ENCODE measurements at regions not wholly inside any gene's neighbourhood (a gene's known extent, or its start where the extent isn't known, plus 50 kb on each side); places are given as distances from the start of the nearest gene placed in this dataset.

GRCh38 chr2:2838548-2838845, 507.4 kb upstream of the MYT1L start:
- Histone ChIP-seq H3K9me3 (ENCODE audit: insufficient read depth, low read length) (no peaks in the 10 kb centered on the region), H3K4me2 (ENCODE audit: low read length) (no peak overlapping the region), H2AFZ (ENCODE audit: low read depth, low read length) (no peak overlapping the region), H3K27me3 (ENCODE audit: low read depth, low read length) (no peaks in the 10 kb centered on the region), H3K27ac (ENCODE audit: low read length) (no peak overlapping the region), H3K9ac (ENCODE audit: low read length) (no peak overlapping the region), H4K20me1 (ENCODE audit: insufficient read depth, low read length) (no peaks in the 10 kb centered on the region), H3K36me3 (replicated peaks; ENCODE audit: low read depth, low read length) (no peaks in the 10 kb centered on the region), H3K4me1 (ENCODE audit: low read length) (no peaks in the 10 kb centered on the region), H3K79me2 (ENCODE audit: low read length) (no peaks in the 10 kb centered on the region), H3K4me3 (ENCODE audit: low read length) (no peak overlapping the region)
- TF ChIP-seq EZH2phosphoT487 (IDR thresholded peaks at IDR 0.05; ENCODE audit: low read depth) (no peak), CTCF (IDR thresholded peaks at IDR 0.05; ENCODE audit: low read depth, low read length) (no peak)

GRCh38 chr2:2837746-2838547, 506.9 kb upstream of the MYT1L start:
- H2AFZ ChIP-seq (ENCODE audit: low read depth, low read length): no peak overlapping the region

GRCh38 chr2:2836343-2837070, 505.4 kb upstream of the MYT1L start:
- H3K27ac ChIP-seq (ENCODE audit: low read length): no peak overlapping the region
- no peaks in the 10 kb centered on the region for H3K4me1 ChIP-seq (ENCODE audit: low read length)
- H3K27me3 ChIP-seq (ENCODE audit: low read depth, low read length): peaks cover 4% of the 10 kb centered on the region; the same call in 1 of the 2 replicates
- no peaks in the 10 kb centered on the region for H3K36me3 ChIP-seq (replicated peaks; ENCODE audit: low read depth, low read length)
- no peak overlapping the region for H2AFZ ChIP-seq (ENCODE audit: low read depth, low read length)
- TF ChIP-seq CTCF (IDR thresholded peaks at IDR 0.05; ENCODE audit: low read depth, low read length) (no peak), EZH2phosphoT487 (IDR thresholded peaks at IDR 0.05; ENCODE audit: low read depth) (no peak)
- H3K9me3 ChIP-seq (ENCODE audit: insufficient read depth, low read length): no peaks in the 10 kb centered on the region
- no peaks in the 10 kb centered on the region for H3K79me2 ChIP-seq (ENCODE audit: low read length)
- H4K20me1 ChIP-seq (ENCODE audit: insufficient read depth, low read length): no peaks in the 10 kb centered on the region
- H3K4me3 ChIP-seq (ENCODE audit: low read length): no peak overlapping the region
- H3K9ac ChIP-seq (ENCODE audit: low read length): no peak overlapping the region
- no peak overlapping the region for H3K4me2 ChIP-seq (ENCODE audit: low read length)

More at GRCh38 chr2:2837746-2838547, 506.9 kb upstream of the MYT1L start:
- Histone ChIP-seq H3K27ac (ENCODE audit: low read length) (no peak overlapping the region), H3K4me1 (ENCODE audit: low read length) (no peaks in the 10 kb centered on the region), H3K9me3 (ENCODE audit: insufficient read depth, low read length) (no peaks in the 10 kb centered on the region), H3K36me3 (replicated peaks; ENCODE audit: low read depth, low read length) (no peaks in the 10 kb centered on the region), H3K4me2 (ENCODE audit: low read length) (no peak overlapping the region), H3K79me2 (ENCODE audit: low read length) (no peaks in the 10 kb centered on the region), H3K4me3 (ENCODE audit: low read length) (no peak overlapping the region), H3K9ac (ENCODE audit: low read length) (no peak overlapping the region), H3K27me3 (ENCODE audit: low read depth, low read length) (no peaks in the 10 kb centered on the region), H4K20me1 (ENCODE audit: insufficient read depth, low read length) (no peaks in the 10 kb centered on the region)
- TF ChIP-seq CTCF (IDR thresholded peaks at IDR 0.05; ENCODE audit: low read depth, low read length) (no peak), EZH2phosphoT487 (IDR thresholded peaks at IDR 0.05; ENCODE audit: low read depth) (no peak)

GRCh38 chr2:2834516-2835254, 503.6 kb upstream of the MYT1L start:
- Histone ChIP-seq H3K36me3 (replicated peaks; ENCODE audit: low read depth, low read length) (no peaks in the 10 kb centered on the region), H3K27ac (ENCODE audit: low read length) (no peak overlapping the region), H3K4me3 (ENCODE audit: low read length) (no peak overlapping the region), H3K9me3 (ENCODE audit: insufficient read depth, low read length) (no peaks in the 10 kb centered on the region), H3K9ac (ENCODE audit: low read length) (no peak overlapping the region), H3K27me3 (ENCODE audit: low read depth, low read length) (peaks cover 4% of the 10 kb centered on the region; the same call in 1 of the 2 replicates), H3K4me1 (ENCODE audit: low read length) (no peaks in the 10 kb centered on the region), H3K79me2 (ENCODE audit: low read length) (no peaks in the 10 kb centered on the region), H4K20me1 (ENCODE audit: insufficient read depth, low read length) (no peaks in the 10 kb centered on the region), H2AFZ (ENCODE audit: low read depth, low read length) (no peak overlapping the region), H3K4me2 (ENCODE audit: low read length) (no peak overlapping the region)
- TF ChIP-seq CTCF (IDR thresholded peaks at IDR 0.05; ENCODE audit: low read depth, low read length) (no peak), EZH2phosphoT487 (IDR thresholded peaks at IDR 0.05; ENCODE audit: low read depth) (no peak)
